Stimulated activated CD8-positive, alpha-beta memory T cell treated with anti-CD3 and anti-CD28 coated beads, Interleukin-15, amount 100 ng/mL, for 24 hours (primary cell): ENCODE measurements at regions not wholly inside any gene's neighbourhood (a gene's known extent, or its start where the extent isn't known, plus 50 kb on each side); places are given as distances from the start of the nearest gene placed in this dataset.
"Not testable (repeated sequence)": the region's sequence is repeated elsewhere in the genome, so short reads cannot be mapped to it uniquely, and the experiment has no call there.

Source experiments
- DNase-seq: peaks from one replicate; pipeline ENCODE4 v3.0.0-alpha.2; 2020; ENCODE audit warnings: low read depth

DNA sequence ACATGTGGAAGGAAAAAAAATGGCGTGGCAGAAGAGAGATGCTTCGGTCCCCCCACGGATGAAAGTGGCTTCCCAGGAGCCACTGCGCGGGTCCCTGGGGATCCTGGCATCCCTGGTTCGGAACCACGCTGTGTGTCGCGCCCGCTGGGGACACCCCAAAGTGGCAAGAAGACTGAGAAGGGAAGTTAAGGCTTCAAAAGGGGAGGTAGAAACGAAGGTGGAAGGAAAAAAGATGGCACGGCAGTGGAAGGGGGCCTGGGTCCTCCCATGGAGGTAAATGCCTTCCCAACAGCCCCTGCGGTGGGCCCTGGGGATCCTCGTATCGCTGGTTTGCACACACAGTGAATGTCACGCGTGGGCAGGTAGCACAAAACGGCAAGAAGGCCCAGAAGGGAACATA lies 281.7 kb downstream of the ALG10 start:
- no peak for DNase-seq

DNA sequence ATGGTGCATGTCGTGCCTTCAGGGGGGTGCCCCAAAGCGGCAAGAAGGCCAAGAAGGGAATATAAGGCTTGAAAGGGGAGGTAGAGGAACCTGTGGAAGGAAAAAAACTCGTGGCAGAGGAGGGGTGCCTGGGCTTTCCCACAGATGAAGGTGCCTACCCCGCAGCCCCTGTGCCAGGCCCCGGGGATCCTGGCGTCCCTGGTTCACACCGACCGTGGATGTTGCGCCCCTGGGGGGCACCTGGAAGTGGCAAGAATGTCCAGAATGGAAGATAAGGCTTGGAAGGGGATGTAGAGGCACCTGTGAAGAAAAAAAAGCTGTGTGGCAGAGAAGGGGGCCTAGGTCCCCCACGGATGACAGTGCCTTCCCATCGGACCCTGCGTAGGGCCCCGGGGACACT lies 282.2 kb downstream of the ALG10 start:
- DNase-seq: no peak

DNA sequence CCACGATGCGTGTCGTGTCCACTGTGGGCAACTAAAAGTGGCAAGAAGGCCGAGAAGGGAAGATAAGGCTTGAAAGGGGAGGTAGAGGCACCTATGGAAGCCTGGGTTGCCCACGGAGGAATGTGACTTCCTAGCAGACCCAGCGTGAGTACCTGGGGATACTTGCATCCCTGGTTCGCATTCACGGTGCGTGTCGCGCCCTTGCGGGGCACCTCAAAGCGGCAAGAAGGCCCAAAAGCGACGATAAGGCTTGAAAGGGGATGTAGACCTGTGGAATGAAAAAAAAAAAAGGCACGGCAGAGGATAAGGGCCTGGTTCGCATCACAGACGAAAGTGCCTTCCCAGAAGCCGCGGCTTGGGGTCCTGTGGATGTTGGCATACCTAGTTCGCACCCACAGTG lies 282.9 kb downstream of the ALG10 start:
- DNase-seq: no peak

DNA sequence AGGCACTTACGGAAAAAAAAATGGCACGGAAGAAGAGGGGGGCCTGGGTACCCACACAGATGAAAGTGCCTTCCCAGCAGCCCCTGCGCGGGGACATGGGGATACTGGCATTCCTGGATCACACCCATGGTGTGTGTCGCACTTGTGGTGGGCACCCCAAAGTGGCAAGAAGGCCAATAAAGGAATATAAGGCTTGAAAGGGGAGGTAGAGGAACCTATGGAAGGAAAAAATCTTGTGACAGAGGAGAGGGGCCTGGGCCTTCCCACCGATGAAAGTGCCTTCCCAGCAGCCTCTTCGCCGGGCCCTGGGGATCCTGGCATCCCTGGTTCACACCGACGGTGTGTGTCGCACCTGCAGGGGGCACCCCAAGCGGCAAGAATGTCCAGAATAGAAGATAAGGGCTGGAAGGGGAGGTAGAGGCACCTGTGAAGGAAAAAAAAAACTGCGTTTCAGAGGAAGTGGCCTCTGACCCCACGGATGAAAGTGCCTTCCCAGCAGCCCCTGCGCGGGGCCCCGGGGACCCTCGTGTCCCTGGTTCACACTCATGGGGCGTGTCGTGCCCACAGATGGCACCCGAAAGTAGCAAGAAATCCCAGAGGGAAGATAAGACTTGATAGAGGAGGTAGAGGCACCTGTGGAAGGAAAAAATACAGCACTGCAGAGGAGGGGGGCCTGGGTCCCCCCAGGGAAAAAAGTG lies 284.0 kb downstream of the ALG10 start:
- DNase-seq: no peak

DNA sequence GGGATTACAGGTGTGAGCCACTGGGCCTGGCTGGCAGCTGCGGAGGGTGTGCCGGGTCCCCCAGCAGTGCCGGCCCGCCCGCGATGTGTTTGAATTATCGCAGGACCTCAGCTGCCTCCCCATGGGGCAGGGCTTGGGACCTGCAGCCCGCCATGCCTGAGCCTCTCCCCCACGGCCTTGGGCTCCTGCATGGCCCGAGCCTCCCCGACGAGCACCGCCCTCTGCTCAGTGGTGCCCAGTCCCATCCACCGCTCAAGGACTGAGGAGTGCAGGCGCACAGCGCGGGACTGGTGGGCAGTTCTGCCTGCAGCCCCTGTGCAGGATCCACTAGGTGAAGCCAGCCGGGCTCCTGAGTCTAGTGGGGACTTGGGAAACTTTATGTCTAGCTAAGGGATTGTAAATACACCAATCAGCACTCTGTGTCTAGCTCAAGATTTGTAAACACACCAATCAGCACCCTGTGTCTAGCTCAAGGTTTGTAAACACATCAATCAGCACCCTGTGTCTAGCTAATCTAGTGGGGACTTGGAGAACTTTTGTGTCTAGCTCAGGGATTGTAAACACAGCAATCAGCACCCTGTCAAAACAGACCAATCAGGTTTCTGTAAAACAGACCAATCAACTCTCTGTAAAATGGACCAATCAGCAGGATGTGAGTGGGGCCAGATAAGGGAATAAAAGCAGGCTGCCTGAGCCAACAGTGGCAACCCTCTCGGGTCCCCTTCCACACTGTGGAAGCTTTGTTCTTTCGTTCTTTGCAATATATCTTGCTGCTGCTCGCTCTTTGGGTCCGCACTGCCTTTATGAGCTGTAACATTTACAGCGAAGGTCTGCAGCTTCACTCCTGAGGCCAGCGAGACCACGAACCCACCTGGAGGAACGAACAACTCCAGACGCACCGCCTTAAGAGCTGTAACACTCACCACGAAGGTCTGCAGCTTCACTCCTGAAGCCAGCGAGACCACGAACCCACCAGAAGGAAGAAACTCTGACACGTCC lies 287.8 kb downstream of the ALG10 start:
- not testable (repeated sequence) for DNase-seq

DNA sequence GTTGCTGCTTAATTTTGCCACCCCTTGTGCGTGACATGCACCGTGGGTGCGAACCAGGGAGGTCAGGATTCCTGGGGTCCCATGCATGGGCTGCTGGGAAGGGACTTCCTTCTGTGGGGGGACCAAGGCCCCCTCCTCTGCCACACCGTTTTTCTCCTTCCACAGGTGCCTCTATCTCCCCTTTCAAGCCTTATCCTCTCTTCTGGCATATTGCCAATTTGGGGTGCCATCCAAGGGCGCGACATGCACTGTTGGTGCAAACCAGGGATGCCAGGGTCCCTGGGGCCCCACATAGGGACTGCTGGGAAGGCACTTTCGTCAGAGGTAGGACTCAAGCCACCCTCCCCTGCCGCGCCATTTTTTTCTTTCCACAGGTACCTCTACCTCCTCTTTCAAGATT lies 289.0 kb downstream of the ALG10 start:
- DNase-seq: no peak

DNA sequence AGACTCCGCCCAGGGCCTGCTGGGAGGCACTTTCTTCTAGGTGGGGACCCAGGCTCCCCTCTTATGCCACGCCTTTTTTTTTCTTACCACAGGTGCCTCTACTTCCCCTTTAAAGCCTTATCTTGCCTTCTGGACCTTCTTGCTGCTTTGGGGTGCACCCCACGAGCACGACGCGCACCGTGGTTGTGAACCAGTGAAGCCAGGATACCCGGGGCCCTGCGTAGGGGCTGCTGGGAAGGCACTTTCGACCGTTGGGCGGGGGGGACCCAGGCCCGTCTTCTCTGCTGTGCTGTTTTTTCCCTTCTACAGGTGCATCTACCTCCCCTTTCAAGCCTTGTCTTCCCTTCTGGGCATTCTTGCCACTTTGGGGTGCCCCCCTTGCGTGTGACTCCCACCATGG lies 305.4 kb downstream of the ALG10 start:
- DNase-seq: no peak

DNA sequence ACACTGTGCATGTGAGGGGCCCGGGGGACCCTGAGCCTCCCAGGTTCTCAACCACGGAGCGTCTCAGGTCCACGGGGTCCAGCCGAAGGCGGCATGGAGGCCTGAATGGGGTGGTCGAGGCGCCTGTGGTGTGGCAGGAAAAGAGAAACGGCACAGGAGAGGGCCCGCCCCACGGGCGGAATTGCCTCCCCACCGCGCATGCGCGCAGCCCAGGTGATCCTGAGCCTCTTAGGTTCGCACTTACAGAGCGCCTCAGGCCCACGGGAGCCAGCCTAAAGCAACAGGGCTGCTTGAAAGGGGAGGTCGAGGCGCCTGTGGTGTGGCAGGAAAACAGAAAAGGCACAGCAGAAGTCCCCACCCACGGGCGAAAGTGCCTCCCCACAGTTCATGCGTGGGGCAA lies 311.0 kb downstream of the ALG10 start:
- DNase-seq: no peak

DNA sequence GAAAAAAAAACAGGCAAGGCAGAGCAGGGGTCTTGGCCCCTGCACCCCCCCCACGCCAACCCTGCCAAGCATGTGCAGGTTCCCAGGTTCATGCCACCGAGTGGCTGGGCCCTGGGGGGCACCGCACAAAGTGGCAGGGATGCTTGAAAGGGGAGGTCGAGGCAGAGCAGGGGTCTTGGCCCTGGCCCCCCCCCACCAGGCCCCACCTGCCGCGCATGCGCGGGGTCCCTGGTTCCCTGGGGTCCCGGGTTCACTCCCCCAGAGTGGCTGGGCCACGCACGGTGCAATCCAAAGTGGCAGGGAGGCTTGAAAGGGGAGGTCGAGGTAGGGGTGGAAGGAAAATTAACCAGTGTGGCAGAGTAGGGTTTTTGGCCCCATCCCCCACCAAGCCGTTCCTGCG lies 312.2 kb downstream of the ALG10 start:
- DNase-seq: no peak

DNA sequence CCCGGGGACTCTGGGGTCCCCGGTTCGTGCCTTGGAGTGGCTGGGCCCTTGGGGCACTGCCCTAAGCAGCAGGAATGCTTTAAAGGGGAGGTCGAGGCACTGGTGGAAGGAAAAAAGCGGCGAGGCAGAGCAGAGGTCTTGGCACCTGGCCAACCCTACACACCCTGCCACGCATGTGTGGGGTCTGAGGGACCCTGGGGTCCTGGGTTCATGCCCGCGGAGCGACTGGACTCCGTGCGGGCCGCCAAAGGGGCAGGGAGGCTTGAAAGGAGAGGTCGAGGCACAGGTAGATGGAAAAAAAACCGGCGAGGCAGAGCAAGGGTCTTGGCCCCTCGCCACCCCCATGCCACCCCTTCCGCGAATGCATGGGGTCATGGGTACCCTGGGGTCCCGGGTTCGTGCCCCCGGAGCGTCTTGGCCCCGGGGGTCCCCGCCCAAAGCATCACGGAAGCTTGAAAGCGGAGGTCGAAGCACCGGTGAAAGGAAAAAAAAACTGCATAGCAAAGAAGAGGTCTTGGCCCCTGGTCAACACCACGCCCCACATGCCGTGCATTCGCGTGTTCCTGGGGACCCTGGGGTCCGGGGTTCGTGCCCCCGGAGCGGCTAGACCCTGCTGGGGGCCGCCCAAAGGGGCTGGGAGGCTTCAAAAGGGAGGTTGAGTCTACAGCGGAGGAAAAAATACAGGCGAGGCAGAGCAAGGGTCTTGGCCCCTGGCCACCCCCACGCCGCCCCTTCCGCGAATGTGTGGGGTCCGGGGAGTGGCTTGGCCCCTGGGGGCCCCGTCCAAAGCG lies 312.9 kb downstream of the ALG10 start:
- no peak for DNase-seq

DNA sequence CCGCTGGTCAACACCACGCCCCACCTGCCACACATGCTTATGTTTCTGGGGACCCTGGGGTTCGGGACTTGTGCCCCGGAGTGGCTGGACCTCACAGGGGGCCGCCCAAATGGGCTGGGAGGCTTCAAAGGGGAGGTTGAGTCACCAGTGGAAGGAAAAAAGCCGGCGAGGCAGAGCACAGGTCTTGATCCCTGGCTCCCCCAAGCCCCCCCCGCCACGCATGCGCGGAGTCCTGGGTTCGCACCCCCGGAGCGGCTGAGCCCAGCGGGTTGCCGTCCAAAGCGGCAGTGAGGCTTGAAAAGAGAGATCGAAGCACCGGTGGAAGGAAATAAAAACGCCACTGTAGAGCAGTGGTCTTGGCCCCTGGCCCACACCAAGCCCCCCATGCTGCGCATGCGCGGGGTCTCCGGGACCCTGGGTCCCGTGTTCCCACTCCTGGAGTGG lies 313.5 kb downstream of the ALG10 start:
- DNase-seq: no peak

DNA sequence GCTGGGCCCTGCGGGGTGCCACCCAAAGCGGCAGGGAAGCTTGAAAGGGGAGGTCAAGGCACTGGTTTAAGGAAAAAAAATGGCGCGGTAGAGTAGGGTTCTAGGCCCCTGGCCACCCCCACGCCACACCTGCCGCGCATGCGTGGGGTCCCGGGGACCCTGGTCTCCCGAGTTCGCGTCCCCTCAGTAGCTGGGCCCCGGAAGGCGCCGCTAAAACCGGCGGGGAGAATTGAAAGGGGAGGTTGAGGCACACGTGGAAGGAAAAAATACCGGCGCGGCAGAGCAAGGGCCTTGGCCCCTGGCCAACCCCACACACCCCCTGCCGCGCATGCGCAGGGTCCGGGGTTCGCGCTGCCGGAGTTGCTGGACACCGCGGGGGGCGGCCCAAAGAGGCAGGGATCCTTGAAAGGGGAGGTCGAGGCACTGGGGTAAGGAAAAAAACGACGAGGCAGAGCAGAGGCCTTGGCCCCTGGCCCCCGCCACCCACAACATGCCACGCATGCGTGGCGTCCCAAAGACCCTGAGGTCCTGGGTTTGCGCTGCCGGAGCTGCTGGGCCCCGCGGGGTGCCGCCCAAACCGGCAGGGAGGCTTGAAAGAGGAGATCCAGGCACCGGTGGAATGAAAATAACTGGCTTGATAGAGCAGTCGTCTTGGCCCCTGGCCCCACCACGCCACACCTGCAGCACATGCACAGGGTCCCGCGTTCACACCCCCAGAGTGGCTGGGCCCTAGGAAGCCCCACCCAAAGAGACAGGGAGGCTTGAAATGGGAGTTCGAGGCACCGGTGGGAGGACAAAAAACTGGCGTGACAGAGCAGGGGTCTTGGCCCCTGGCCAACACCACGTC lies 314.5 kb downstream of the ALG10 start:
- DNase-seq: no peak

DNA sequence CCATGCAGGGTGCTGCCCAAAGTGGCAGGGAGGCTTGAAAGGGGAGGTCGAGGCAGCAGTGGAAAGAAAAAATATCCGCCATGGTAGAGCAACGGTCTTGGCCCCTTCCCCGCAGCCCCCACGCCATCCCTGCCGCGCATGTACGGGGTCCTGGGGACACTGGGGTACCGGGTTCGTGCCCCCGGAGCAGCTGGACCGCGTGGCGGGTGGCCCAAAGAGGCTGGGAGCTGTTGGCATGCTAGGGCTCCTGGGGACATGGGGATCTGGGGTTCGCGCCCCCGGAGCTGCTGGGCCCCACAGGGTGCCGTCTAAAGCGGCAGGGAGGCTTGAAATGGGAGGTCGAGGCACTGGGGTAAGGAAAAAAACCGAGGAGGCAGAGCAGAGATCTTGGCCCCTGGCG lies 316.5 kb downstream of the ALG10 start:
- DNase-seq: no peak

DNA sequence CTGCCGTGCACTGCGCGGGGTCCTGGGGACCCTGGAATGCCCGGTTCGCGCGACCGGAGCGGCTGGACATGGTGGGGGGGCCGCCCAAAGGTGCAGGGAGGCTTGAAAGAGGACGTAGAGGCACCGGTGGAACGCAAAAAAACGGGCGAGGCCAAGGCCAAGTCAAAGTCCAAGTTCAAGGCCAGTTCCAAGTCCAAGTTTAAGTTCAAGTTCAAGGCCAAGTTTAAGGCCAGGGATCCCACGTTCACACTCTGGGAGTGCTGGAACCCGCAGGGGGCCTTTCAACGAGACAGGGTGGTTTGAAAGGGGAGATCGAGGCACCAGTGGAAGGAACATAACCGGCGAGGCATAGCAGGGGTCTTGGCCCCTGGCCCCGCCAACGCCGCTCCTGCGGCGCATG lies 317.6 kb downstream of the ALG10 start:
- DNase-seq: no peak

DNA sequence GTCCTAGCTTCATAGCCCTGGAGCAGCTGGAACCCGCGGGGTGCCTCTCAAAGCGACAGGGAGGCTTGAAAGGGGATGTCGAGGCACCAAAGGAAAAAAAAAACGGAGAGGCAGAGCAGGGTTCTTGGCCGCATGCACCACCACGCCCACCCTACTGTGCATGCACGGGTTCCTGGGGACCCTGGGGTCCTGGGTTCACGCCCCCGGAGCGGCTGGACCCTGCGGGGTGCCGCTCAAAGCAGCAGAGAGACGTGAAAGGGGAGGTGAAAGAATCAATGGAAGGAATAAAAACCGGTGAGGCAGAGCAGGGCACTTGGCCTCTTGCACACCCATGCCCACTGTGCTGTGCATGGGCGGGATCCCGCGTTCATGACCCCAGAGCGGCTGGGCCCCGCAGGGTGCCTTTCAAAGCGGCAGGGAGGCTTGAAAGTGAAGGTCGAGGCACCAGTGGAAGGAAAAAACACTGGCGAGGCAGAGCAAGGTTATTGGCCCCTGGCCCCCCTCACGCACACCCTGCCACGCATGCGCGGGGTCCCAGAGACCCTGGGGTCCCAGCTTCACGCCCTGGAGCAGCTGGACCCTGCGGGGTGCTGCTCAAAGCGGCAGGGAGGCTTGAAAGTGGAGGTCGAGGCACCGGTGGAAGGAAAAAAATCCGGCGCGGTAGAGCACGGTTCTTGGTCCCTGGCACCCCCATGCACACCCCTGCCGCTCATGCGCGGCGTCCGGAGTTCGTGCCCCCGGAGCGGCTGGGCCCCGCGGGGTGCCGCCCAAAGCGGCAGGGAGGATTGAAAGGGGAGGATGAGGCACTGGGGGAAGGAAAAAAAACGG lies 318.5 kb downstream of the ALG10 start:
- no peak for DNase-seq

DNA sequence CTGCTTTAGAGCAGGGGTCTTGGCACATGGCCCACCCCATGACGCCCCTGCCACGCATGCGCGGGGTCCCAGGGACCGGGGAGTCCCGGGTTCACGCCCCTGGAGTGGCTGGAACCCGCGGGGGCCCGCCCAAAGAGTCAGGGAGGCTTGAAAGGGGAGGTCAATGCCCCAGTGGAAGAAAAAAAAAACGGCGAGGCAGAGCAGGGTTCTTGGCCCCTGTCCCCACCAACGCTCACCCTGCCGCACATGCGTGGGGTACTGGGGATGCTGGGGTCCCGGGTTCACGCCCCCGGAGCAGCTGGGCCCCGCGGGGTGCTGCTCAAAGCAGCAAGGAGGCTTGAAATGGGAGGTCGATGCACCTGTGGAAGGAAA lies 319.1 kb downstream of the ALG10 start:
- no peak for DNase-seq

DNA sequence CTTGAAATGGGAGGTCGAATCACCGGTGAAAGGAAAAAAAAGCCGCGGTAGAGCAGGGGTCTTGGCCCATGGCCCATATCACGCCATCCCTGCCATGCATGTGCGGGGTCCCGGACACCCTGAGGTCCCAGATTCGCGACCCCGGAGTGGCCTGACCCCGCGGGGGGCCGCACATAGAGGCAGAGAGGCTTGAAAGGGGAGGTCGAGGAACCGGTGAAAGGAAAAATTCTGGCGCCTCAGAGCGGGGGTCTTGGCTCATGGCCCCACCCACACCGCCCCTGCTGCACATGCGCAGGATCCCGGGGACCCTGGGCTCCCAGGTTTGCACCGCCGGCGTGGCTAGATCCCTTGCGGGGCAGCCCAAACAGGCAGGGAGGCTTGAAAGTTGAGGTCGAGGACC lies 319.8 kb downstream of the ALG10 start:
- no peak for DNase-seq

DNA sequence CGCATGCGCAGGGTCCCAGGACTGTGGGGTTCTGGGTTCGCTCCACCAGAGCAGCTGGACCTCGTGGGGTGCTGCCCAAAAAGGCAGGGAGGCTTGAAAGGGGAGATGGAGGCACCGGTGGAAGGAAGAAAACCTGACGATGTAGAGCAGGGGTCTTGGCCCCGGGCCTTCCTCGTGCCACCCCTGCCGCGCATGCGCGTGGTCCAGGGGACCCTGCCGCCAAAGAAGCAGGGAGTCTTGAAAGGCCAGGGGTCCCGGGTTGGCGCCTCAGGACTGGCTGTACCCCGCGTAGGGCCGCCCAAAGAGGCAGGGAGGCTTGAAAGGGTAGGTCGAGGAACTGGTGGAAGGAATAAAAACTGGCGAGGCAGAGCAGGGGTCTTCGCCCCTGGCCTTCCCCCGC lies 321.0 kb downstream of the ALG10 start:
- no peak for DNase-seq

DNA sequence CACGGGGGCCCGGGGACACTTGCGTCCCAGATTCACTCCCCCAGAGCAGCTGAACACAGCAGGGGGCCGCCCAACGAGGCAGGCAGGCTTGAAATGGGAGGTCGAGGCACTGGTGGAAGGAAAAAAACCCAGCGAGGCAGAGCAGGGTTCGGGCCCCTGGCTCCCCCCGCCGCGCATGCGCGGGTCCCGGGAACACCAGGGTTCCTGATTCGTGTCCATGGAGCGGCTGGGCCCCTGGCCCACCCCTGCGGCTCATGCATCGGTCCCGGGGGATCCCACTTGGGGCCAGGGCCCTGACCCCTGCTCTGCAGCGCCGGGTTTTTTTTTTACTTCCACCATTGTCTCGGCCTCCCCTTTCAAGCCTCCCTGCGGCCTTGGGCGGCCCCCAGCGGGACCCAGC lies 321.5 kb downstream of the ALG10 start:
- no peak for DNase-seq

DNA sequence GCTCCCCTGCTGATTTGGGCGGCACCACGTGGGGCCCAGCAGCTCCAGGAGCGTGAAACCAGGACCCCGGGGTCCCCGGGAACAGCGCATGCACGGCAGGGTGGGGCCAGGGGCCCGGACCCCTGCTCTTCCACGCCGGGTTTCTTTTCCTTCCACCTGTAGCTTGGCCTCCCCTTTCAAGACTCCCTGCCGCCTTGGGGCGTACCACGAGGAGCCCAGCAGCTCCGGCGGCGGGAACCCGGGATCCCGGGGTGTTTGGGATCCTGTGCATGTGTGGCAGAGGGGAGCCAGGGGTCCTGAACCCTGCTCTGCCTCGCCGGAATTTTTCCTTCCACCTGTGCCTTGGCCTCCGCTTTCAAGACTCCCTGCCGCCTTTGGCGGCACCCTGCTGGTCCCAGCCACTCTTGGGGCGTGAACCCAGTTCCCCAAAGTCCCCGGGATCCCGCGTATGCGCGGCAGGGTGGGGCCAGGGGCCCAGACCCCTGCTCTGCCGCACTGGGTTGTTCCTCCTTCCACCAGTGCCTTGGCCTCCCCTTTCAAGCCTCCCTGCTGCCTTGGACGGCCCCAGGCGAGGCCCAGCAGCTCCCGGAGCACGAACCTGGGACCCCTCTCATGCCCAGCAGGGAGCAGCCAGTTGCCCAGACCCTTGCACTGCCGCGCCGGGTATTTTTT lies 322.7 kb downstream of the ALG10 start:
- no peak for DNase-seq
